PFSK-1 (cell line): ENCODE measurements at regions not wholly inside any gene's neighbourhood (a gene's known extent, or its start where the extent isn't known, plus 50 kb on each side); places are given as distances from the start of the nearest gene placed in this dataset.

Experiments
- POLR2AphosphoS5 ChIP-seq: IDR thresholded peaks from 2 replicates; pipeline ENCODE4 v1.6.1; 2012; ENCODE audit warnings: low read depth, mild to moderate bottlenecking, control low read depth, low read length, moderate library complexity
- SIN3A ChIP-seq: IDR thresholded peaks from 2 replicates; pipeline ENCODE4 v1.6.1; 2012; ENCODE audit warnings: mild to moderate bottlenecking, low read length, moderate library complexity, borderline replicate concordance; ENCODE audit not compliant: insufficient read depth
- TAF1 ChIP-seq: IDR thresholded peaks from 2 replicates; pipeline ENCODE4 v1.6.1; 2012; ENCODE audit warnings: low read length, control low read depth, borderline replicate concordance; ENCODE audit not compliant: insufficient read depth
- TF ChIP-seq, protein P1 (sequence below), 2 experiments: IDR thresholded peaks; 2 replicates each; pipeline versions ENCODE4 v1.6.1 to v1.8.0; 2011 to 2012; ENCODE audit warnings: low read depth in 2 of 2, low read length in 2 of 2, control low read depth in 1 of 2, inconsistent platforms in 1 of 2, mild to moderate bottlenecking in 1 of 2, moderate library complexity in 1 of 2; ENCODE audit not compliant: insufficient read depth in 1 of 2

DNA sequence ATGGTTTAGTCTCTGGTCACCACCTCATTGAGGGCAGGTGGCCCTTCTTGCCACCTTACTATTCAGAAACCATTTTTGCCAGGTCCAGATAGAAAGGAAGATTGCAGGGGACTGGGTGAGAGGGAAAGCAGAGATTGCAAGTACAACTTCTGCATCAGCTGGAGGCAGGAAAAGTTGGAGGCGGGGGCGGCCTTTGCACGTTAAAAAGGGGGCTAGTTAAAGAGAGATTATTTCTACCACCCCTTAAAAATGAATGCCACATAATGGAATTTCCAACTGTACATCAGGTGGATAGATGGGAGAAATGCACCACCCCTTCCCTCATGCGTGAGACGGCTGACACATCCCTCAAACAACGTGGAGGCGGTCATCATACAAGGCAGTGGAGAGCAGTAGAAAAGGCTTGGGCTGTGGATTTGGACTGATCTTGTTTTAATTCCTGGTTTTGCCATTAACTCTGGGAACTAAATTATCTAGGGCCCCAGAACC is 95.4 kb upstream of the CNKSR3 start:
- TF ChIP-seq POLR2AphosphoS5 (no peak), SIN3A (no peak), TAF1 (no peak)
- TF ChIP-seq, protein P1, sequence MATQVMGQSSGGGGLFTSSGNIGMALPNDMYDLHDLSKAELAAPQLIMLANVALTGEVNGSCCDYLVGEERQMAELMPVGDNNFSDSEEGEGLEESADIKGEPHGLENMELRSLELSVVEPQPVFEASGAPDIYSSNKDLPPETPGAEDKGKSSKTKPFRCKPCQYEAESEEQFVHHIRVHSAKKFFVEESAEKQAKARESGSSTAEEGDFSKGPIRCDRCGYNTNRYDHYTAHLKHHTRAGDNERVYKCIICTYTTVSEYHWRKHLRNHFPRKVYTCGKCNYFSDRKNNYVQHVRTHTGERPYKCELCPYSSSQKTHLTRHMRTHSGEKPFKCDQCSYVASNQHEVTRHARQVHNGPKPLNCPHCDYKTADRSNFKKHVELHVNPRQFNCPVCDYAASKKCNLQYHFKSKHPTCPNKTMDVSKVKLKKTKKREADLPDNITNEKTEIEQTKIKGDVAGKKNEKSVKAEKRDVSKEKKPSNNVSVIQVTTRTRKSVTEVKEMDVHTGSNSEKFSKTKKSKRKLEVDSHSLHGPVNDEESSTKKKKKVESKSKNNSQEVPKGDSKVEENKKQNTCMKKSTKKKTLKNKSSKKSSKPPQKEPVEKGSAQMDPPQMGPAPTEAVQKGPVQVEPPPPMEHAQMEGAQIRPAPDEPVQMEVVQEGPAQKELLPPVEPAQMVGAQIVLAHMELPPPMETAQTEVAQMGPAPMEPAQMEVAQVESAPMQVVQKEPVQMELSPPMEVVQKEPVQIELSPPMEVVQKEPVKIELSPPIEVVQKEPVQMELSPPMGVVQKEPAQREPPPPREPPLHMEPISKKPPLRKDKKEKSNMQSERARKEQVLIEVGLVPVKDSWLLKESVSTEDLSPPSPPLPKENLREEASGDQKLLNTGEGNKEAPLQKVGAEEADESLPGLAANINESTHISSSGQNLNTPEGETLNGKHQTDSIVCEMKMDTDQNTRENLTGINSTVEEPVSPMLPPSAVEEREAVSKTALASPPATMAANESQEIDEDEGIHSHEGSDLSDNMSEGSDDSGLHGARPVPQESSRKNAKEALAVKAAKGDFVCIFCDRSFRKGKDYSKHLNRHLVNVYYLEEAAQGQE (IDR thresholded peaks at IDR 0.05; ENCODE audit: insufficient read depth in 1 of 2, low read depth in 2 of 2, low read length in 2 of 2), result no peak
